ENCODE measurements at regions not wholly inside any gene's neighbourhood (a gene's known extent, or its start where the extent isn't known, plus 50 kb on each side); places are given as distances from the start of the nearest gene placed in this dataset.

- no peak for DNase-seq
Measured at GRCh38 chr14:94717808-94718207, 52.1 kb downstream of the GSC start.

GRCh38 chr14:94716976-94717375 lies 52.9 kb downstream of the GSC start:
- DNase-seq: no peak

GRCh38 chr14:94713115-94713514 lies 56.8 kb downstream of the GSC start:
- no peak for DNase-seq

DNA sequence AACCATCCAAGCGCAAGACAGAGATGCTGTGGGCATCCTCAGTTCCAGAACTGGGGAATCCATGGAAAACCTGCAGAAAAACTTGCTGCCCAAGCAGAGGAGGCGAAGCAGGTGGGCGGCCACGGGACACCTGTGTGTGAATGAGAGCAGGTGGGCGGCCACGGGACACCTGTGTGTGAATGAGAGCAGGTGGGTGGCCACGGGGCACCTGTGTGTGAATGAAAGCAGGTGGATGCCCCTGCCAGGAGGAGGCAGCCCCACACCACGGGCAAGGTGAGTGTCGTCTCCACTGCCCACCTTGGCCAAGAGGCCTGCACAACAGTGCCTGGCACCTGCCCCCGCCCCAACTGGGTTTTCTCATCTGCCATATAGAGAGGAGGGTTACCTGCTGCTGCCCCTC lies 59.2 kb downstream of the GSC start:
- no peak for DNase-seq

DNA sequence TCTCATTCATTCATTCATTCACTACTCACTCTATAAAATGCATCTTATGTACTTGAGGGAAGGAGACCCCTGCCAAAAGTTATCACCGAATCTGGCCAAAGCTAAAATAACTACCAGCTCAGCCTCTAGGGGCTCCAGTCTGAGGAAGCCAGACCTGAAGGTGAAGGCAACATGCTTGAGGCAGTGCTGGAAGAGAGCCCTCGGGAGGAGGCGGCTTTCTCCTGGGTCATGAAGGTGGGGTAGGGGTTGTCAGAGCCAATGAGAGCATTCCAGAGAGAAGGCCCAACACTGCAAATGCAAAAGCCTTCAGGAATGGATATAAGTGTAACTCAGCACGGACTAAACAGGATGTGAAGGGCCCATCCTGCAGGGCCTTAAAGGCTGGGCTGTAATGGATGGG lies 62.4 kb downstream of the GSC start:
- DNase-seq: no peak

DNA sequence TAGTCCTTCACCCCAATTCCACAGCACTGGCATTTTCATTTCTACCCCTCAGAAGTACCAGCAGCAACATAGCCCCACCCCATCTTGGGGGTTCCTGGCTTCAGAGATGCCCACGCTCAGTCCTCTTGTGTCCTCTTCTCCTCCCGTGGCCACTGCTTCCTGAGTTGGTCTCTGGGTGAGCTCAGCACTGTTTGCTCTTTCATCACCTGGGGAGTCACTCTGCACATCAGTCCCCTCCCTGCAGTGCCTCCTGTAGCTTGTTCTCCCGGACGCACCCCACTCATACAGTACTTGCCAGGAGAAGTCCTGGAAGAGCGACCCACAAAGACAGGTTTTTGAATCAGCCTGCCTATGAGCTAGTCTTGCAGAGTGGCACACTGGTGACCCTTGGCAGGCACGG lies 63.8 kb downstream of the GSC start:
- DNase-seq: no peak

DNA sequence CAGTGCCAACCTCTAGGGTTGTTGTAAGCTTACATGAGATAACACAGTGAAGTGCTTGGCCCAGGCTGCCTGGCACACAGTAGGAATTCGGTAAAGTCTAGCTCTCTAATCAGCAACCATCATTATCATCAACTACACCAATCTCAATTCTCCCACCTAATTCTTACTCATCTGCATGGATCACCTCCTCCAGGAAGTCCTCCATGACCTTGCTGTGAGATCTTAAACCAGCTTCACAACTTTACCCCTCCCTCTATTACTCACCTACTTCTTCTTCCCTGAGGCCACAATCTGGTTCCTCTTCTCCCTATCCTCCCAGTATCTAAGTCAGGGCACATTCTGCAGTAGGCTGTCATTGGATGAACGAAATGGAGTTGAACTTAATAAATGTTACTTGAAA lies 67.3 kb downstream of the GSC start:
- no peak for DNase-seq

DNA sequence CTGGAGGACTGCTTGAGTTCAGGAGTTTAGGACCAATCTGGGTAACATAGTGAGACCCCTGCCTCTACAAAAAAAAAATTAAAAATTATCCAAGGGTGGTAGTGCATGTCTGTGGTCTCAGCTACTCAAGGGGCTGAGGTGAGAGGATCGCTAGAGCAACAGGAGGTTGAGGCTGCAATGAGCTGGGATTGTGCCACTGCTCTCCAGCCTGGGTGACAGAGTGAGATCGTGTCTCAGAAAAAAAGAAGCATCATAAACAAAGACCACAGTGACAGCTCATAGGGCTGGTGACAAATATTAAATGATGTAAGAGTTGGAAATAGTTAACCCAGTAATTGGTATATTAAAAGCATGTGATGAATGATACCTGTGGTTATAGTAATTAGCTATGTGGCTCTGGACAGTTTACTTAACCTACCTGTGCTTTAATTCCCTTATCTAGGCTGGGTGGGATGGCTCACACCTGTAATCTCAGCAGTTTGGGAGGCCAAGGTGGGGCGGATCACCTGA lies 68.0 kb downstream of the GSC start:
- no peak for DNase-seq

GRCh38 chr14:94700336-94700735 lies 69.6 kb downstream of the GSC start:
- DNase-seq: no peak

DNA sequence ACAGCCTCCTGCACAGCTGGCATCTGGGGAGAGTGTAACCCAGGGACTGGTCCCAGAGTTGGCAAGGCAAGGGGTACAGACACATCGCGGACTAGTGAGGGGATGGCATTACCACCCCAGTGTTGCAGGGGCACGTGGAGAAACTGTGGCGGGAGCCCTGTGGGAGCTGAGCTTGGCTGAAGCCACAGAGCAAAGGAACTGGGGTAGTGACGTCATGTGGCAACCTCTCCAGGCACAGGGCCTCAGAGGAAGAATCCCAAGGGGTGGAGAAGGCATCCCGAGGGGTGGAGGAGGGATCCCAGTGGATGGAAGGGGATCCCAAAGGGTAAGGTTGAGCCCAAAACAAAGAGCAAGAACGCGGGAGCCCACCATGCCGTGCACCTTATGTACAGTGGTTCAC lies 70.1 kb downstream of the GSC start:
- DNase-seq: no peak

DNA sequence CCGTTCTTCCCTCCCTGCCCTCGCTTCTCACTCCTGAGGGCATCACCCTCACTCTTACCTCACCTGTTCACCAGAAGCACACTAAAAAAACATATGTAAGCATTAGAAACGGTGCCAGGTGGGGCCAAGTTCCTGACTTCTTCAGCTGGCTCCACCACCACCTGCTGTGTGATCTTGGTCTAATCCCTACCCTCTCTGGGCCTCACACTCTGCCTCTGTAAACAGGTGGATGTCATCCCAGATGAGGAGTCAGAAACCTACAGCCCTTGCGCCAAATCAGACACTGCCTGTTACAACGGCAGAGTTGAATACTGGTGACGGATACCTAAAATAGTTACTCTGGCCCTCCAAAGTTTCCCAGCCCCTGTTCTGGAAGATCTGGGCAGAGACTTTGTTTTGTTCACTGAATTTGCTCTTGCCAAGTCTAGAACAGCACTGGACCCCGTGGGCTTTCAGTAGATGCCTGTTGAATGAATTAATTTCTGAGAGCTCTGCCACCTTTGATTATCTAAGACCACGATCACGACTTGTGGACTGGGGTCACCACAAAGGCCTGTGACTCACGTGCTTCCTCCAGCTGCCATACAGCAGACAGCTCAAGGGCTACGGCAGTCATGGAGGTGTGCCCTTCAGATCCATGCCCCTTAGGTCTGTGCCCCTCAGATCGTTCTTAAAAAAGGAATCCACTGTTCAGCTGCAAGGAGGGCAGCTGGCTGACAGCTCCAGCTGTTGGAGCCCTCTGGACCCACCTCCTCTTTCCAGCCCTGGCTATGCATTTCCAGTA lies 71.9 kb downstream of the GSC start:
- DNase-seq: no peak

GRCh38 chr14:94696518-94696917 lies 73.4 kb downstream of the GSC start:
- DNase-seq: no peak

GRCh38 chr14:94695231-94695630 lies 74.7 kb downstream of the GSC start:
- no peak for DNase-seq

DNA sequence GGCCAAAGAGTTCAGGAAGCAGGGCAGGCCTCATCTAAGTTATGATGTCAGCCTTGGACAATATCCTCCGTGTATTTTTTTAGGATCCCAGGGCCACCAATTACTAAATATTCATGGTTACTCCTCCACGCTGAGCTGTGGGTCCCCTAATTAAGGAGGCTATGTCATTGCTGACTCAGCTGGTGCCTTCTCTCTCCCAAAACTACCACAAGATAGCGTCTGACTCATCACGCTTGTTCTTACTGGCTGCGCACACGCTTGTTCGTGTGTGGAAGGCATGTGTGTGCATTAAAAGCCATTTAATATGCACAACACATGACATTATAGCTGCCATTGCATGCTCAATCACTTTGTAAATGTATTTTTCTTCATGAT lies 78.3 kb downstream of the GSC start:
- DNase-seq: no peak

DNA sequence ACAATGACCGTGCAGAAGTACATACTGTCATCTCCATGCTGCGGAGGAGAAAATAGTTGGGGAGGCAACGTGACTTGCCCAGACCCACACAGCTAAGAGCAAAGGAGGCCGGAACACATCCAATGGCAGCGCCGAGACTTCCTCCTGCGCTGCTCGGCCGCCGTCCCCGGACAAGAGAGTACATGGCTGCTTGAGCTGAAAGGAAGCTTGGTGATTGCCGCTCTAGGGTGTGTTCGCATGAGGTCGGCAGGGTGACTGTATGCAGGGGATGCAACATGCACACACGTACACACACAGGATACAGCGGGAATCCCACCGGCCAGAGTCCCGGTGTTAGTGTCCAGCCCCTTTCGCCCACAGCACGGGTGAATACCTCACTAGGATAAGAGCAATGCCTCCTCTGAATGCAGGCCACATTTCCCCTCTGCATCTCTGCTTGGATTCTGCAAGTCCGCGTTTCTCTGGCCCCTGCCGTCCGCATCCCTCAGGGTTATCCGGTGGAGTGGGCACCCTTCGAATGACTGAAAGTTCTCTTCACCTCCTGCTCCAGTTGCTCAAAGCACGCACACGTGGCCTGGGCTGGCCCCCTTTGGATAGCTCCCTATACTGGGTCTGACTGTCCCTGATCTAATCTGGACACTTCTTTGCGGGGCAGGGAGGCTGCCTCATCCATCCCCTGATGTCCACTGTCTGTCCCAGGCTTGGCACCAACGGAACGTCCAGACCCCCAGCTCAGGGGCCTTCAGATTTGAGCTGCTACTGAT lies 78.8 kb downstream of the GSC start:
- DNase-seq: no peak

DNA sequence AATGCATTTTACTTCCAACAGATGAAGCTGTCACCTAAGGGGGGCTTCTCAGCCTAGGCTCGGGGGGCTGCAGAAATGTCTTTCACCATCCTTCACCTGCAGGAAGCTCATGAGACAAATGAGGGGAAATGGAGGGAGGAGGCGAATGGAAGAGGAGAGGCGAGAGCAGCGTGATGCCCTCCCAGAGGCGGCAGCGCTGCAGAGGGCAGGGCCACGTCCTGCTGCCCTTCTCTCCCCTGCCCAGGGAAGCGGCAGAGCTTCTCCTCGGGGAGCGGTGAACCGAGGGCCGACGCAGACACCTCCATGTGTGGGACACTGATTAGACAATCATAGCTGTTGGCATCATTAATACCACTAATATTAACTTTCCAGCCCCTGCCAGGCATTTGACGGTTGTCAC lies 78.3 kb downstream of the SERPINA3 start:
- no peak for DNase-seq

DNA sequence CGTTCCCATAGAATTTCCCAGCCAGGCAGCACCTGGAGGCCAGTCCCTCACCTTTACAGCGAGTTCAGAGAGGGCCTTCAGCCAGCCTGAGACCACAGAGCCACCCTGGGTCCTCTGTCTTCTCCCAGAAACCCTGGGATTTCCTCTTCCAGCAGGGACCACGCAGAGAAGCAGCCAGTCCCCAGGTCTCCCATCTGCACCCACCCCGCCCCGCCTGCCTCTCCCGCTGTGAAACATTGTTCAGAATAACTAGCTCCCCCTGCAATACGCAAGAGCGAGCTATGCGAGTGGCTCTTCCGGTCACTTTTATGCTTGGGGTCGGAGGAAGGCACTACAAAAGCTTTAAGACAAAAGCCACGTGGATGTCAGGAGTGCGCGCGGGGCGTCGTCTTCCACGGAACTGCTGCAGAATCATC lies 77.8 kb downstream of the SERPINA3 start:
- DNase-seq: no peak

- peak; percentile 40 for DNase-seq
Measured at GRCh38 chr14:94689218-94689984, 77.2 kb downstream of the SERPINA3 start.

GRCh38 chr14:94686511-94687160 lies 74.4 kb downstream of the SERPINA3 start:
- DNase-seq: no peak

DNA sequence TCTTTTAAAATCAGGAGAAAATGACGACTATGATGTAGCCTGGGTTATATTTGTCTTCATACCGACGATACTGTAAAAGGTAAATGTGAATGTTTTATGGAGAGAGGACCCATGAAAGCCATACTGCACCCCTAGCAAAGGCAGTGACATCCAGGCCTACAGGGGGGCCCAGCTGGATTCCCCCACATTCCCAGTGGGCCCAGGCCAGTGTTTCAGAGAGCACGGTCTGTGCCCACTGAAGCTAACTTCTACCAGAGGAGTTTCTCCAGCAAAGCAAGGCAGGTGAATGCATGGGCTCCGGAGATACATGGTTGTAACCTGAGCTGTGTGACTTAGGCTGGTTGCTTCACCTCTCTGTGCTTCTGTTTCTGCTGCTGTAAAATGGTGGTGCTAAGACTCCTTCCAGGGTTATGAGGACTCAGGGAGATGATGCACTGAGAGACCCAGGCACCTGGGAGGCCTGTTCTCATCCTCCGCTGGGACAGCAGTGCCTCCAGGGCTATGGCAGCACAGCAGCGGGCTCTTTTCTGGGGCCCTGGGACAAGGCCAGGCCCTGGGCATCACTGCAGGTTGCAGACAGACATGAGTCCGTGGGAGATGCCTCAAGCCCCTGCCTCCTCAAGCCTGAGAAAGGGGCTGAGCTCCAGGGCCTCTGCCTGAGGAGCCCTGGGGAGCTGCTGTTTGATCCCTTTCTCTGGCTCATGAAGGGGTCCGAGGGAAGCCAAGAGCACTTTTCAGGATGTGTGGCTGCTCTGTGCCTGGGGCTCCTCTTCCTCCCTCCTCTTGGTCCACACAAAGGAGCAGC lies 73.7 kb downstream of the SERPINA3 start:
- no peak for DNase-seq

DNA sequence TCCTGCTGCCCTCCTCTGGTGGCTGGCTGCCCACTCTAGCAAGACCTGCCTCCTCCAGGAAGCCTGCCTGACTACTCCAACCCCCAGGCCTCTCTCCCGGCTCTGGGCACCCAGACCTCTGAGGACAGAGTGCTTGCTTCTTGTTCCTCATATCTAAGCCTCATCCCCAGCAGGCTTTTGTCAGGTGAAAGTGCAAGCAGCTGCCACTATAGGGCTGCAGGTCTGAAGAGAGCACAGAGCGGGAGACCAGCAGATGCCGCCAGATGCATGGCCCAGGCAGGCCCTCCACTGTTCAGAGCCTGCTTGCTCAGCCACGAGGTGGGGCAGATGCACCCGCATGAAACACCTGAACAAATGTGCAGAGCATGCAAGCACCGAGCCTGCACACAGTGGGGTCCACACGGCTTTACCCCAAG lies 73.0 kb downstream of the SERPINA3 start:
- no peak for DNase-seq

DNA sequence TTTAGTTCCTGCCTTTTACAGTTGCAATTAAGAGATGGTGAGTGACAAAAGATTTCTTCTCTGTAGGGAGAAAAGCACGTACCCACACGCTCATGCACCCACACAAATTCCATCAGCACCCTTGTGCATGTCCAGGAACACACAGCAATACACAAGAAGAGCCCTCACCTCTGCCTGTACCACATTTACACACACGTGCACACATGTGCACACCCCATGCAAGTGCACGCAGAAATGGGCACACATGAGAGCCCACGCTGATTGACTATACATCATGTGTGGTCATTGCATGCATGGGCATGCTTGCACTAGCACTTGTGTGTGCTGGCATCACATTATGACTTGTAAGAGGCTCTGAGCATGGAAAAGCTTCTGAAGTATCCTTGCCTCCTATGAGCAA lies 70.5 kb downstream of the SERPINA3 start:
- no peak for DNase-seq
